ENCODE measurements at regions not wholly inside any gene's neighbourhood (a gene's known extent, or its start where the extent isn't known, plus 50 kb on each side); places are given as distances from the start of the nearest gene placed in this dataset.

- Histone ChIP-seq H3K4me3 (no peak overlapping the region), H3K36me3 (no peaks in the 10 kb centered on the region), H3K27me3 (no peaks in the 10 kb centered on the region), H3K4me1 (ENCODE audit: low read depth) (no peaks in the 10 kb centered on the region), H3K27ac (no peak overlapping the region), H3K9me3 (ENCODE audit: low read depth) (no peaks in the 10 kb centered on the region)
- TF ChIP-seq CTCF (IDR thresholded peaks at IDR 0.05; ENCODE audit: low read depth, low read length) = no peak
- no peak for DNase-seq (ENCODE audit: low read depth in 1 of 2, low spot score in 1 of 2)
These were observed 247.5 kb downstream of the KCNJ3 start for GRCh38 chr2:154945984-154946383.

- Histone ChIP-seq H3K27me3 (no peaks in the 10 kb centered on the region), H3K9me3 (ENCODE audit: low read depth) (no peaks in the 10 kb centered on the region), H3K4me3 (no peak overlapping the region), H3K27ac (no peak overlapping the region), H3K36me3 (no peaks in the 10 kb centered on the region), H3K4me1 (ENCODE audit: low read depth) (no peaks in the 10 kb centered on the region)
- no peak for DNase-seq (ENCODE audit: low read depth in 1 of 2, low spot score in 1 of 2)
- no peak for TF ChIP-seq CTCF (IDR thresholded peaks at IDR 0.05; ENCODE audit: low read depth, low read length)
These were observed 242.9 kb downstream of the KCNJ3 start for GRCh38 chr2:154941379-154941778.

- H3K27me3 ChIP-seq = no peaks in the 10 kb centered on the region
- no peak overlapping the region for H3K27ac ChIP-seq
- TF ChIP-seq CTCF (IDR thresholded peaks at IDR 0.05; ENCODE audit: low read depth, low read length) = no peak
These were observed 235.7 kb downstream of the KCNJ3 start for GRCh38 chr2:154934213-154934612.

GRCh38 chr2:154924531-154924930, 226.0 kb downstream of the KCNJ3 start:
- Histone ChIP-seq H3K36me3 (no peaks in the 10 kb centered on the region), H3K27me3 (no peaks in the 10 kb centered on the region), H3K4me1 (ENCODE audit: low read depth) (no peaks in the 10 kb centered on the region), H3K9me3 (ENCODE audit: low read depth) (no peaks in the 10 kb centered on the region), H3K4me3 (no peak overlapping the region), H3K27ac (no peak overlapping the region)
- TF ChIP-seq CTCF (IDR thresholded peaks at IDR 0.05; ENCODE audit: low read depth, low read length) = no peak
- no peak for DNase-seq (ENCODE audit: low read depth in 1 of 2, low spot score in 1 of 2)

More at GRCh38 chr2:154934213-154934612, 235.7 kb downstream of the KCNJ3 start:
- no peak overlapping the region for H3K4me3 ChIP-seq
- H3K4me1 ChIP-seq (ENCODE audit: low read depth) = no peaks in the 10 kb centered on the region
- no peaks in the 10 kb centered on the region for H3K9me3 ChIP-seq (ENCODE audit: low read depth)
- no peak for DNase-seq (ENCODE audit: low read depth in 1 of 2, low spot score in 1 of 2)
- no peaks in the 10 kb centered on the region for H3K36me3 ChIP-seq

GRCh38 chr2:154914561-154914960, 216.1 kb downstream of the KCNJ3 start:
- H3K4me3 ChIP-seq = no peak overlapping the region
- no peak for DNase-seq (ENCODE audit: low read depth in 1 of 2, low spot score in 1 of 2)
- H3K9me3 ChIP-seq (ENCODE audit: low read depth) = no peaks in the 10 kb centered on the region
- H3K27me3 ChIP-seq = no peaks in the 10 kb centered on the region
- TF ChIP-seq CTCF (IDR thresholded peaks at IDR 0.05; ENCODE audit: low read depth, low read length) = no peak
- H3K27ac ChIP-seq = no peak overlapping the region
- no peaks in the 10 kb centered on the region for H3K4me1 ChIP-seq (ENCODE audit: low read depth)
- no peaks in the 10 kb centered on the region for H3K36me3 ChIP-seq

- no peaks in the 10 kb centered on the region for H3K4me1 ChIP-seq (ENCODE audit: low read depth)
- no peak for DNase-seq (ENCODE audit: low read depth in 1 of 2, low spot score in 1 of 2)
- no peak overlapping the region for H3K4me3 ChIP-seq
- no peak overlapping the region for H3K27ac ChIP-seq
- H3K27me3 ChIP-seq = no peaks in the 10 kb centered on the region
- no peak for TF ChIP-seq CTCF (IDR thresholded peaks at IDR 0.05; ENCODE audit: low read depth, low read length)
- H3K9me3 ChIP-seq (ENCODE audit: low read depth) = no peaks in the 10 kb centered on the region
- H3K36me3 ChIP-seq = no peaks in the 10 kb centered on the region
These were observed 213.7 kb downstream of the KCNJ3 start for GRCh38 chr2:154912215-154912614.

All from cardiac muscle cell (in vitro differentiated cells and primary cell).